ENCODE measurements at regions not wholly inside any gene's neighbourhood (a gene's known extent, or its start where the extent isn't known, plus 50 kb on each side); places are given as distances from the start of the nearest gene placed in this dataset.

DNA sequence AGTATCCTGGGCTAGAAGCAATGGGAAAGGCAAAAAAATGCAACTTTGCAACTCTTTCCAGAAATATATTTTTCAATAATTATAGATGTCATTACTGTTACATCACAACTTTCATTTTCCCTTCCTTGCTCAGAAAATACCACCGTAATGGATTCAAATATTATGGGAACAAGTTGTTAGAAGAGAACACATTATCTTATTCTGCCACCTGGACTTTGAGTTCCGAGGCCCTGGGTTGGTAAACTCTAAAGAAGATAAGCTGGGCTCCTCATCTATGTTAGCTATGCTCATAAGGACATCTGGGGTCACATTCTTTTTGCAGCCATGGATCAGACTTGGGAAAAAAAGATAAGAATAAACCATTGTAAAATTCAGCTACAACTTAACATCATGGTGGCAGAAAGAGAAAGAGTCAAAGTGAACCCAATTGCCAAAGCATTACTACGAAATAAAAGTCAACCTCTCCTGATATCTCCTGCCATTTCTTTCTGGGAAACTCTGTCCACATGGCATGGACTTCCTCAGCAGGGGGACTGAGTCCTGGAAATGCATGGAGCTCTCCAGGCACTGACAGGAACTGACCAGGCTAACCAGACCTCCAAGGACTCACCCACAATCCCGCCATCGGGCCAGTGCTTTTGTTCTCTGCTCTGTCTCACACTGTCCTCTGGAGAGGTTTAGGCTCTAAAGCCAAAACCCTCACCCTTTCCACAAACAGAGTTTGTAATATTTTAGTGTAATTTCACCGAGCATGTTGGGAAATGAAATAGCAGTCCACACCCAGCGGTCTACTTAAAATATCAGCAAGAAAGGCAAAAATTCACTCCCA, 499.1 kb upstream of the RUNX1 start:
- intact Hi-C loops (cut with DNase I), result no loop called here
- TF ChIP-seq, protein P1, sequence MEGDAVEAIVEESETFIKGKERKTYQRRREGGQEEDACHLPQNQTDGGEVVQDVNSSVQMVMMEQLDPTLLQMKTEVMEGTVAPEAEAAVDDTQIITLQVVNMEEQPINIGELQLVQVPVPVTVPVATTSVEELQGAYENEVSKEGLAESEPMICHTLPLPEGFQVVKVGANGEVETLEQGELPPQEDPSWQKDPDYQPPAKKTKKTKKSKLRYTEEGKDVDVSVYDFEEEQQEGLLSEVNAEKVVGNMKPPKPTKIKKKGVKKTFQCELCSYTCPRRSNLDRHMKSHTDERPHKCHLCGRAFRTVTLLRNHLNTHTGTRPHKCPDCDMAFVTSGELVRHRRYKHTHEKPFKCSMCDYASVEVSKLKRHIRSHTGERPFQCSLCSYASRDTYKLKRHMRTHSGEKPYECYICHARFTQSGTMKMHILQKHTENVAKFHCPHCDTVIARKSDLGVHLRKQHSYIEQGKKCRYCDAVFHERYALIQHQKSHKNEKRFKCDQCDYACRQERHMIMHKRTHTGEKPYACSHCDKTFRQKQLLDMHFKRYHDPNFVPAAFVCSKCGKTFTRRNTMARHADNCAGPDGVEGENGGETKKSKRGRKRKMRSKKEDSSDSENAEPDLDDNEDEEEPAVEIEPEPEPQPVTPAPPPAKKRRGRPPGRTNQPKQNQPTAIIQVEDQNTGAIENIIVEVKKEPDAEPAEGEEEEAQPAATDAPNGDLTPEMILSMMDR (IDR thresholded peaks at IDR 0.05), result no peak
- no peaks in the 10 kb centered on the region for H3K4me1 ChIP-seq
- no peak overlapping the region for H3K27ac ChIP-seq
- no peak for FAIRE-seq
- 68 to 70% methylated on average over 7 of the region's 7 CpGs for WGBS, 2 donors
- no peaks in the 10 kb centered on the region for H3K36me3 ChIP-seq
- DNase-seq, result no peak
- H3K9me3 ChIP-seq, result no peaks in the 10 kb centered on the region
- ATAC-seq, result peak in 3 of 4 donors; percentile 20 to 80 (median 74)
- H3K4me3 ChIP-seq, result no peak overlapping the region
- no peaks in the 10 kb centered on the region for H3K27me3 ChIP-seq

DNA sequence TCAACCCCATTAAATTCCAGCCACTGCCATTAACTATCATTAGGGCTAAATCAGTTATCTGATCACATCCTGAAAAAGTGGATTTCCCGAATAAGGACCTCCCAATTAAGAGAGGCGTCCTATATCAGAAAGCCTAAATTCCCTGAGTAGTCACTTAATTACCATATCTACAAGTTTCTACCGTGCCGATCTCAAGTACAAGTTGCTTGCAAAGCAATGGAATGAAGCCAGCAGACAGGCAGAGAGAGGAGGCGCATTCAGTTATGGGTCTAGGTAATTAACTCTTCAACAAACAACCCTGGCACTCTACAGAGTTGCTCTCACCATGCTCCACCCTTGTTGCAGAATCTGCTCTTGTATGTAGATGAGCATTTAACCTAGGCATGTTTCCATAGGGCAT, 494.6 kb upstream of the RUNX1 start:
- 69% methylated on average over 5 of the region's 5 CpGs for WGBS, 2 donors
- no peak for DNase-seq

DNA sequence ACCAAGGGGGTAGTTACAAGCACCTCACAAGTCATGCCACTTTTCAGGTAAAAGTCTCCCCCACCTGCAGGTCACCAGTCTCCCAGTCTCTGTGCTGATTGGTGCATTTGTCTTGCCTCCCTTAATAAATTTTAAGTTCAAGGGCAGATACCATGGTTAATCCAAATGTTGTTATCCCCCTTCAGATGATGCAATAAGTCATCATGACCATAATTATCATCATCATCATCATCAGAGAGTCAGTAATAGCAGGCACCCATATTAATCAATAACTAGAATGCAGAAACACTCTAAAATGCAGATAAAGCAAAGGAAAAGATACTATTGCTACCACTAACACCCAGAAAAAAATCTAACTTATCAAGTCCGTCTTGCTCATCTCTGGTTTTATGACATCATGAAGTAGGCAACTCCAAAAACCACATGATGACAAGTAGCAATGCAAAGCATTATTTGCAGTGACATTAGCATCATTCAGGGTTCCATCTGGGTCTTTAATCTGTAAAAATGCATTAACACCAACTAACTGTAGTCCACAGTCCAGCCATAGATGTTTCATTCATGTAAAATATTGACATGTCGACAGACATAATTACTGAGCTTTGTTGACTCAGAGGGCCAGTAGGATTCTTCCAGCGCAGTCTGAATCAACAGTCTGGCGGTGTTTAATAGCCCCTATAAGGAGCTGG, 492.0 kb upstream of the RUNX1 start:
- H3K27me3 ChIP-seq, result no peaks in the 10 kb centered on the region
- DNase-seq, result no peak
- 90% methylated on average over 4 of the region's 4 CpGs for WGBS, 2 donors
- ATAC-seq, result no peak
- TF ChIP-seq, protein P1 (IDR thresholded peaks at IDR 0.05), result no peak
- no peaks in the 10 kb centered on the region for H3K36me3 ChIP-seq
- intact Hi-C loops (cut with DNase I), result no loop called here
- H3K9me3 ChIP-seq, result no peaks in the 10 kb centered on the region
- H3K4me3 ChIP-seq, result no peak overlapping the region
- no peaks in the 10 kb centered on the region for H3K4me1 ChIP-seq
- no peak overlapping the region for H3K27ac ChIP-seq
- no peak for FAIRE-seq

More for the DNA sequence above, 494.6 kb upstream of the RUNX1 start:
- intact Hi-C loops (cut with DNase I), result no loop called here
- no peak overlapping the region for H3K4me3 ChIP-seq
- TF ChIP-seq, protein P1 (IDR thresholded peaks at IDR 0.05), result no peak
- H3K27ac ChIP-seq, result no peak overlapping the region
- no peaks in the 10 kb centered on the region for H3K36me3 ChIP-seq
- no peaks in the 10 kb centered on the region for H3K27me3 ChIP-seq
- no peaks in the 10 kb centered on the region for H3K4me1 ChIP-seq
- H3K9me3 ChIP-seq, result no peaks in the 10 kb centered on the region
- ATAC-seq, result no peak
- no peak for FAIRE-seq

DNA sequence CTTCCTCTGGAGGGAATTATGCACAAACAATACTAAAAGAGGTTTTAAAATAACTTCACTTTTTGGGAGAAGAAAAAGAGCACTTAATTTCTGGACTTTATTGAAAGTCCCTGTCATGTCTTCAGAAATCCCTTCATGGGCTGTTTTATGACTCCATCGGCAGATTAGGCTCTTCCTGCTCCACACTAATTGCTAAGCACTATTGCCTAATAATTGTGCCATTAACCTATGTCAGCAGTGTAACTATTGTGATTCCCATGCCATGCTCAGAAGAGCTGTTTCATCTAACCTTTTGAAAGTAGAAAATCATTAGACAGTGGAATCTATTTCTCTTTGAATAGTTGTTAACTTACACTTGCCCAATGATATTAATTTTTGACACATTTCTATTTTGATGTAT, 489.3 kb upstream of the RUNX1 start:
- FAIRE-seq, result no peak
- ATAC-seq, result no peak
- no peak overlapping the region for H3K4me3 ChIP-seq
- TF ChIP-seq, protein P1 (IDR thresholded peaks at IDR 0.05), result no peak
- no peaks in the 10 kb centered on the region for H3K27me3 ChIP-seq
- no peaks in the 10 kb centered on the region for H3K36me3 ChIP-seq
- H3K27ac ChIP-seq, result no peak overlapping the region
- intact Hi-C loops (cut with DNase I), result no loop called here
- DNase-seq, result no peak
- H3K4me1 ChIP-seq, result no peaks in the 10 kb centered on the region
- WGBS, 2 donors, result 64 to 71% methylated on average over 1 of the region's 1 CpG
- no peaks in the 10 kb centered on the region for H3K9me3 ChIP-seq

DNA sequence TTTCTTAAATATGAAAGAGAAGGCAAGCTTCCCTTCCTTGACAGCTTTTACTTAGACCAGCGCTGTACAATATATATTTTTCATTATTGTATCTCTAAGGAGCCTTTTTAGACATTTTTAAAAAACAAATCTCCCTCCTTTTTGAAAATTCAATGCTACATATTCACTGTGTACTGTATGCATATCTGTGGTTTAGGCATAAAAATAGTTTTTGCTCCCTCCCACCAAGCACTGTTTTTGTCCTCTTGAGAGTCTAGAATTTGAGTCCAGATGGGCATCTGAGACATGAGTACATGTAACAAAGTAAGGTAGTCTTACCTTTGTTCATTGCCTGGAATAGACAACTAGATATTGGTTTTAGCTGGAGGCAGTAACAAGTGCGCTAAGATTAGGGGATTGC, 488.5 kb upstream of the RUNX1 start:
- H3K4me3 ChIP-seq, result no peak overlapping the region
- intact Hi-C loops (cut with DNase I), result no loop called here
- H3K36me3 ChIP-seq, result no peaks in the 10 kb centered on the region
- FAIRE-seq (no peak), DNase-seq (no peak), ATAC-seq (no peak)
- 97 to 98% methylated on average over 2 of the region's 2 CpGs for WGBS, 2 donors
- TF ChIP-seq, protein P1 (IDR thresholded peaks at IDR 0.05), result no peak
- no peaks in the 10 kb centered on the region for H3K9me3 ChIP-seq
- no peaks in the 10 kb centered on the region for H3K4me1 ChIP-seq
- no peaks in the 10 kb centered on the region for H3K27me3 ChIP-seq
- H3K27ac ChIP-seq, result no peak overlapping the region

Data from pancreas (tissue), 10 donors.